ENCODE measurements at regions not wholly inside any gene's neighbourhood (a gene's known extent, or its start where the extent isn't known, plus 50 kb on each side); places are given as distances from the start of the nearest gene placed in this dataset.

DNA sequence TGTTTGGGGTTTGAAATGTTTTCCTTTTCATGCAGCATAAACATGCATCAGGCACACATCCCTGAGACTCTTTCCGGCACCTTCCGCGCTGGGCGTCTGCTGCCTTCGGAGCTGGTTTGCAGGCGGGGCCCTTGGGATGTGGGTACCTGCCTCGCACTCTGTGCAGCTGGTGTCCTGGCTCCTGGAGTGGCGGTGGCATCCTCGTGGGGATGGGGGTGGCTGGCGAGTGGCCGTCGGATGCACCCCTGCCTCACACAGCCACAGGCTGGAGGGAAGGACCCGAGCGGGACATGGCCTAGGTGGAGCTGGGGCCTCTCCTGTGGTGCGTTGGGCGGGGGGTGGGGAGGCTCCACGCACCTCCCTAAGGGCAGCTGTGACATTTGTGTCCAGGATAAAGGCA lies 68.5 kb upstream of the ADGRA1 start:
- TF ChIP-seq POLR2A (IDR thresholded peaks at IDR 0.05; ENCODE audit: low read depth) (no peak), CTCF (IDR thresholded peaks at IDR 0.05) (no peak)

Data from esophagus muscularis mucosa (tissue), 3 donors.